ENCODE measurements at regions not wholly inside any gene's neighbourhood (a gene's known extent, or its start where the extent isn't known, plus 50 kb on each side); places are given as distances from the start of the nearest gene placed in this dataset.

- no peak for TF ChIP-seq PATZ1 (CRISPR knock-in tag; IDR thresholded peaks at IDR 0.05; ENCODE audit: borderline replicate concordance)
- no peak for TF ChIP-seq CSDC2 (CRISPR knock-in tag; IDR thresholded peaks at IDR 0.05)
- no peak for TF ChIP-seq PPARA (CRISPR knock-in tag; IDR thresholded peaks at IDR 0.05; ENCODE audit: borderline replicate concordance)
- no peak for TF ChIP-seq TCF4 (CRISPR knock-in tag; IDR thresholded peaks at IDR 0.05; ENCODE audit: borderline replicate concordance)
Observed at GRCh38 chr5:179452356-179453230, 97.8 kb upstream of the RUFY1 start.

Measured in SK-N-SH treated with all-trans-retinoic acid at 6 μM for 48 hours (cell line).